Thyroid gland (tissue), 4 donors: ENCODE measurements at regions not wholly inside any gene's neighbourhood (a gene's known extent, or its start where the extent isn't known, plus 50 kb on each side); places are given as distances from the start of the nearest gene placed in this dataset.
"Not testable (repeated sequence)": the region's sequence is repeated elsewhere in the genome, so short reads cannot be mapped to it uniquely, and the experiment has no call there.

Source experiments
- DNase-seq, 2 donors: peaks; one replicate each; pipeline ENCODE4 v3.0.0-alpha.2; 2019
- H3K27ac ChIP-seq, 3 donors: fragments of 200-600 bp; sonication (generic); 1 replicate in 2 of 3; 2 replicates in 1 of 3; pipeline ENCODE4 v1.5.1; 2016 to 2019; ENCODE audit warnings: mild to moderate bottlenecking in 1 of 3, moderate library complexity in 1 of 3
- H3K27me3 ChIP-seq: fragments of 200-600 bp; sonication (generic); one replicate; pipeline ENCODE4 v1.5.1; 2019
- H3K36me3 ChIP-seq, 2 donors: fragments of 200-600 bp; sonication (generic); one replicate each; pipeline ENCODE4 v1.5.1; 2016 to 2019
- H3K4me1 ChIP-seq, 2 donors: fragments of 200-600 bp; sonication (generic); one replicate each; pipeline ENCODE4 v1.5.1; 2017 to 2019
- H3K4me3 ChIP-seq, 3 donors: fragments of 200-600 bp; sonication (generic); replicated peaks in 1 of 3; 1 replicate in 2 of 3; 2 replicates in 1 of 3; pipeline ENCODE4 v1.5.1; 2016; ENCODE audit warnings: mild to moderate bottlenecking in 1 of 3
- H3K9me3 ChIP-seq: fragments of 200-600 bp; sonication (generic); one replicate; pipeline ENCODE4 v1.5.1; 2017
- POLR2A ChIP-seq, 2 donors: fragments of 450-650 bp; IDR thresholded peaks; one replicate each; pipeline ENCODE4 v1.6.1; 2017; ENCODE audit warnings: antibody characterized with exemption in 2 of 2, mild to moderate bottlenecking in 2 of 2, moderate library complexity in 1 of 2
- WGBS, 2 donors: methylation state at CpG; one replicate each; pipeline ENCODE4 v1.1.5; 2017; 5-methylcytosine and 5-hydroxymethylcytosine counted together
- intact Hi-C: fragments of 100-400 bp; cut with DNase I; formaldehyde crosslinking; loops from one replicate; pipeline ENCODE4 v1.15.1; 2023
- TF ChIP-seq, protein P1 (sequence below), 6 experiments: fragments of 200-600 bp in 3 of 6; fragments of 450-650 bp in 3 of 6; sonication (generic) in 3 of 6; IDR thresholded peaks; one replicate each; pipeline ENCODE4 v1.5.1; 2016 to 2019; ENCODE audit warnings: antibody characterized with exemption in 6 of 6, mild to moderate bottlenecking in 2 of 6, inconsistent platforms in 1 of 6, moderate library complexity in 1 of 6

DNA sequence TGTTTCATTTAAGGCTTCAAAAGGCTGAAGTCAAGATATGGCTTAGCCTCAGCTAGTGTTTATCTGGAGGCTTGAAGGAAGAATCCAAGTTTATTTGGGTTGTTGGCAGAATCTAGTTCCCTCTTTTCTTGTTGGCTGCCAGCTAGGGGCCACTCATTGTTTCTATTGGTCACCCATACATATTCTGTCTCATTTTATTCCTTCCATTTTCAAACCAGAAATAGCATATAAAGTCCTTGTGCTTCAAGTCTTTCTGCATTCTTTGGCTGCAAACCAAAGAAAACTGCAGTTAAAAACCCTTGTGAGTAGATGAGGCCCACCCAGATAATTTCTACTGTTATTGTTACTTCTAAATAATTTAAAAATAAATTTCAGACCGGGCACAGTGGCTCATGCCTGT lies 301.7 kb downstream of the OXSM start:
- Histone ChIP-seq H3K27ac (no peak overlapping the region), H3K9me3 (no peaks in the 10 kb centered on the region), H3K4me1 (no peaks in the 10 kb centered on the region), H3K36me3 (no peaks in the 10 kb centered on the region), H3K4me3 (no peak overlapping the region), H3K27me3 (no peaks in the 10 kb centered on the region)
- TF ChIP-seq POLR2A (IDR thresholded peaks at IDR 0.05): no peak
- TF ChIP-seq, protein P1, sequence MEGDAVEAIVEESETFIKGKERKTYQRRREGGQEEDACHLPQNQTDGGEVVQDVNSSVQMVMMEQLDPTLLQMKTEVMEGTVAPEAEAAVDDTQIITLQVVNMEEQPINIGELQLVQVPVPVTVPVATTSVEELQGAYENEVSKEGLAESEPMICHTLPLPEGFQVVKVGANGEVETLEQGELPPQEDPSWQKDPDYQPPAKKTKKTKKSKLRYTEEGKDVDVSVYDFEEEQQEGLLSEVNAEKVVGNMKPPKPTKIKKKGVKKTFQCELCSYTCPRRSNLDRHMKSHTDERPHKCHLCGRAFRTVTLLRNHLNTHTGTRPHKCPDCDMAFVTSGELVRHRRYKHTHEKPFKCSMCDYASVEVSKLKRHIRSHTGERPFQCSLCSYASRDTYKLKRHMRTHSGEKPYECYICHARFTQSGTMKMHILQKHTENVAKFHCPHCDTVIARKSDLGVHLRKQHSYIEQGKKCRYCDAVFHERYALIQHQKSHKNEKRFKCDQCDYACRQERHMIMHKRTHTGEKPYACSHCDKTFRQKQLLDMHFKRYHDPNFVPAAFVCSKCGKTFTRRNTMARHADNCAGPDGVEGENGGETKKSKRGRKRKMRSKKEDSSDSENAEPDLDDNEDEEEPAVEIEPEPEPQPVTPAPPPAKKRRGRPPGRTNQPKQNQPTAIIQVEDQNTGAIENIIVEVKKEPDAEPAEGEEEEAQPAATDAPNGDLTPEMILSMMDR (IDR thresholded peaks at IDR 0.05): no peak
- DNase-seq: no peak
- WGBS, 2 donors: 0 to 8% methylated on average over 1 of the region's 1 CpG
- intact Hi-C loops: no loop called here

DNA sequence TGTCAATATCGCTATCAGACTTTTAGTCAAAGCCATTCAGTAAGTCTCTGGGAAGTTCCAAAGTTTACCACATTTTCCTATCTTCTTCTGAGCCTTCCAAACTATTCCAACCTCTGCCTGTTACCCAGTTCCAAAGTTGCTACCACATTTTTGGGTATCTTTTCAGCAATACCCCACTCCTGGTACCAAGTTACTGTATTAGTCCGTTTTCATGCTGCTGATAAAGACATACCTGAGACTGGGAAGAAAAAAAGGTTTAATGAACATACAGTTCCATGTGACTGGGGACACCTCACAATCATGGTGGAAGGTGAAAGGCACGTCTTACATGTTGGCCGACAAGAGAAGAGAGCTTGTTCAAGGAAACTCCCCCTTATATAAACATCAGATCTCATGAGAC lies 307.2 kb downstream of the OXSM start:
- H3K4me1 ChIP-seq, intact Hi-C loops, DNase-seq, H3K36me3 ChIP-seq, H3K27ac ChIP-seq, H3K27me3 ChIP-seq, H3K9me3 ChIP-seq, H3K4me3 ChIP-seq: not testable (repeated sequence)
- WGBS, 2 donors: 93 to 94% methylated on average over 4 of the region's 4 CpGs

DNA sequence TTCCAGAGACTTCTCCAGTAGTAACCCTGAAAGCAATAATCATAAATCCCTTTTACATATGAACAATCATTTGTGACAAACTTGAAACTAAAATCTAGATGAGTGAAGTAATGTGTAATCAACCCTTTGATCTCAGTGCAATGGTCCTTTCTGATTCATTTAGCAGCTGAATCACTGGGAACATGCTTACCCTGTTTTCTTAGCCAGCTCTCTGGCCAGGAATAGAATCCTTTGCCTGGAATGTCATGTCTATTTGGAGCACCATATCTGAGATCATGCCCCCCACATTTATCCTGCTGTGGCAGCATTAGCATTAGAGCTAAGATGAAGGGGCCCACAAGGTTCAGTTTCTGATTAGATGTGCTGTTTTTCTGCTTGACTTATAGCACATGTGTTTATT lies 309.8 kb downstream of the OXSM start:
- intact Hi-C loops: no loop called here
- no peak for DNase-seq

DNA sequence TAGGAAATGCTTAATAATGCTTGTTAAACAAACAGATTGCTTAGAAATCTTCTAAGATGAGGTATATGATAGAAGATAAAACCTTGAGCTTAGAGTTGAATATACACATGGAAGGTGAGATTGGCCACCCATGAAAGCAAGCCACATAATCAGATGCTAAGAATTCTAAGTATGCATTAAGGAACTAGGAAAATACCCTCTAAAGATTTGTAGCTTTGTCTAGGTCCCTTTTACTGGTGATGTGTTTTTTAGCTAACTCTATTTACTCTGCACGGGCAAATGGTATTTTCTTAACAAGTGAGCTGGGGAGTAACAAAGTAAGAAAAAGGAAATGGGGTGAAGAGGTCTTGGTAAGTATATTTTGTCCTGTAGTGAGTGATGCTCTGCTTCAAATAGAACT lies 310.3 kb downstream of the OXSM start:
- DNase-seq: no peak
- H3K36me3 ChIP-seq: no peaks in the 10 kb centered on the region
- TF ChIP-seq POLR2A (IDR thresholded peaks at IDR 0.05): no peak
- TF ChIP-seq, protein P1 (IDR thresholded peaks at IDR 0.05): no peak
- H3K9me3 ChIP-seq: no peaks in the 10 kb centered on the region
- H3K4me3 ChIP-seq: no peak overlapping the region
- H3K4me1 ChIP-seq: no peaks in the 10 kb centered on the region
- 23 to 39% methylated on average over 1 of the region's 1 CpG for WGBS, 2 donors
- H3K27ac ChIP-seq: no peak overlapping the region
- no peaks in the 10 kb centered on the region for H3K27me3 ChIP-seq
- intact Hi-C loops: no loop called here

More for the DNA sequence above, 309.8 kb downstream of the OXSM start:
- no peak overlapping the region for H3K4me3 ChIP-seq
- H3K9me3 ChIP-seq: no peaks in the 10 kb centered on the region
- H3K27me3 ChIP-seq: no peaks in the 10 kb centered on the region
- H3K36me3 ChIP-seq: no peaks in the 10 kb centered on the region
- no peak overlapping the region for H3K27ac ChIP-seq
- TF ChIP-seq POLR2A (IDR thresholded peaks at IDR 0.05): no peak
- TF ChIP-seq, protein P1 (IDR thresholded peaks at IDR 0.05): no peak
- no peaks in the 10 kb centered on the region for H3K4me1 ChIP-seq

DNA sequence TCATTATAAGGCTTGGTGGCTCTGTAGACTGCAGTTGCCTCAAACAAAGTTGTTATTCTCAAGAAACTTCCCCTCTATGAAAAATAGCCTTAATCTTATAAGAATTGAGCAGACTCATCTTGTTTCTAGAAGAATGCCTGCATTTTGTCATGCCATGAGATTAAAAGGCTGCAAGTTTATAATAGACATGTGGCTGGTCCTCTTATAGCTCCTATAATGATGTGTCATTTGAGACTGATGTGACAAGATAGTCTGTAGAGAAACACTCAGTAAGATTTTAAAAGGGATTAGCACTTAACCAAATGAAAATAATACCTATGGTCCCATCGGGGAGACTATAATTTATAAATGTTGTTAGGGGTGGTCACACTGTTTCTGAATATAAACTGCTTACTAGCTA lies 312.5 kb downstream of the OXSM start:
- Histone ChIP-seq H3K36me3 (no peaks in the 10 kb centered on the region), H3K9me3 (no peaks in the 10 kb centered on the region), H3K4me1 (no peaks in the 10 kb centered on the region), H3K27ac (no peak overlapping the region), H3K4me3 (no peak overlapping the region), H3K27me3 (no peaks in the 10 kb centered on the region)
- intact Hi-C loops: no loop called here
- WGBS, 2 donors: 71 to 78% methylated on average over 1 of the region's 1 CpG
- TF ChIP-seq, protein P1 (IDR thresholded peaks at IDR 0.05): no peak
- no peak for TF ChIP-seq POLR2A (IDR thresholded peaks at IDR 0.05)
- no peak for DNase-seq

DNA sequence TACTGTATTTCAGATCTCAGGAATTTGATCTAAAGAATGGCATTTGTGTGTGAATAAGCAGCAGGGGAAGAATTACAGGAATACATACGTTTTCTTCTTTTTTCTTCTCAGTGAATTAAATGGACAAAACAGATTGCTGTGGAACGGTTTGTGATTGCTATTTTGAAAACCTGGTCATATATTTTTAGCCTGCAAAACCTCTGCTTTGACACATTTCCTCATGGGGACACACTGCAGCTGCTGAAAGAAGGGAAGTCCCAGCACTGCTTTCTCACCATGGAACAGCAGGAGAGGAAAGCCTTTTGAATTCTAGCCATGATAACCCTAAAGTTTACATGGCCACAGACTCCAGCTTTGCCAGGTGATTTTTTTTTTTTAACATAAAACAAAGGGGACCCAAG lies 315.0 kb downstream of the OXSM start:
- no peaks in the 10 kb centered on the region for H3K27me3 ChIP-seq
- TF ChIP-seq, protein P1 (IDR thresholded peaks at IDR 0.05): no peak
- no peak for TF ChIP-seq POLR2A (IDR thresholded peaks at IDR 0.05)
- H3K4me3 ChIP-seq: no peak overlapping the region
- H3K36me3 ChIP-seq: no peaks in the 10 kb centered on the region
- intact Hi-C loops: no loop called here
- no peaks in the 10 kb centered on the region for H3K9me3 ChIP-seq
- 54 to 59% methylated on average over 2 of the region's 2 CpGs for WGBS, 2 donors
- H3K27ac ChIP-seq: no peak overlapping the region
- DNase-seq: no peak
- H3K4me1 ChIP-seq: no peaks in the 10 kb centered on the region
